Panc1 (cell line): ENCODE measurements at regions not wholly inside any gene's neighbourhood (a gene's known extent, or its start where the extent isn't known, plus 50 kb on each side); places are given as distances from the start of the nearest gene placed in this dataset.

Experiments used
- ATAC-seq: fragments of 200-7000 bp; cut with Tn5 transposase; 2 replicates; pipeline ENCODE4 v1.9.1; 2020; ENCODE audit warnings: mild to moderate bottlenecking, moderate library complexity
- BruUV-seq: library from RNA; stranded (reverse); fragments of 400-500 nt; replicated peaks from 2 replicates; lab custom pipeline; 2021; lab: Mats Ljungman, UMichigan
- CTCF ChIA-PET: fragments of 300-600 bp; sonication (Branson Sonifier 250); formaldehyde crosslinking; loops from one replicate; lab custom pipeline; 2022; ENCODE audit warnings: antibody characterized with exemption; lab: Charles Lee
- POLR2A ChIA-PET: fragments of 300-600 bp; sonication (Branson Sonifier 250); formaldehyde crosslinking; loops from one replicate; lab custom pipeline; 2022; ENCODE audit warnings: antibody characterized with exemption; lab: Charles Lee
- DNase-seq: peaks from one replicate; pipeline ENCODE4 v3.0.0-alpha.2; 2010; ENCODE audit warnings: low read depth, low spot score
- H3K27ac ChIP-seq: 2 replicates; pipeline ENCODE4 v1.5.1; 2011; ENCODE audit warnings: mild to moderate bottlenecking, low read length, inconsistent platforms
- H3K27me3 ChIP-seq: fragments of 200-500 bp; sonication (Bioruptor generic); 2 replicates; pipeline ENCODE4 v1.6.0; 2014; ENCODE audit warnings: low read length, inconsistent platforms; ENCODE audit not compliant: control insufficient read depth, insufficient read depth
- H3K36me3 ChIP-seq: fragments of 200-500 bp; sonication (Bioruptor generic); 2 replicates; pipeline ENCODE4 v1.5.1; 2014; ENCODE audit warnings: inconsistent platforms, mild to moderate bottlenecking, low read length, moderate library complexity; ENCODE audit not compliant: control insufficient read depth, insufficient read depth
- H3K4me1 ChIP-seq: 2 replicates; pipeline ENCODE4 v1.5.1; 2011; ENCODE audit warnings: inconsistent platforms, mild to moderate bottlenecking, low read length, moderate library complexity; ENCODE audit not compliant: control insufficient read depth, insufficient read depth
- H3K4me3 ChIP-seq, 2 experiments: 2 replicates each; pipeline ENCODE4 v1.5.1; 2011 to 2012; ENCODE audit warnings: low read depth in 2 of 2, low read length in 2 of 2, mild to moderate bottlenecking in 2 of 2, inconsistent platforms in 1 of 2, moderate library complexity in 1 of 2
- H3K9me3 ChIP-seq: fragments of 200-500 bp; sonication (Bioruptor generic); 2 replicates; pipeline ENCODE4 v1.5.1; 2014; ENCODE audit warnings: low read depth, mild to moderate bottlenecking, inconsistent platforms, low read length, moderate library complexity; ENCODE audit not compliant: control insufficient read depth, insufficient read depth
- CTCF ChIP-seq: fragments of 450-650 bp; IDR thresholded peaks from 2 replicates; pipeline ENCODE4 v1.5.1; 2017; ENCODE audit warnings: mild to moderate bottlenecking
- POLR2AphosphoS5 ChIP-seq: IDR thresholded peaks from 2 replicates; pipeline ENCODE4 v1.6.1; 2012; ENCODE audit warnings: mild to moderate bottlenecking, low read depth, low read length, moderate library complexity
- REST ChIP-seq, 2 experiments: IDR thresholded peaks; 2 replicates each; pipeline ENCODE4 v1.6.1; 2011 to 2012; ENCODE audit warnings: low read depth in 2 of 2, control low read depth in 1 of 2, low read length in 1 of 2, mild to moderate bottlenecking in 1 of 2, moderate library complexity in 1 of 2; ENCODE audit not compliant: insufficient read depth in 1 of 2
- SIN3A ChIP-seq: IDR thresholded peaks from 2 replicates; pipeline ENCODE4 v1.6.1; 2012; ENCODE audit warnings: low read depth, mild to moderate bottlenecking, low read length, moderate library complexity, borderline replicate concordance; ENCODE audit not compliant: insufficient read depth
- TCF7L2 ChIP-seq: IDR thresholded peaks from 2 replicates; pipeline ENCODE4 v1.6.1; 2011; ENCODE audit warnings: mild to moderate bottlenecking, low read depth, low read length, inconsistent platforms
- in situ Hi-C: cut with HindIII; loops from 2 replicates; pipeline ENCODE4 v1.10.0; 2016; ENCODE audit warnings: low sequenced_read_pairs, low pct_unique_long_range_greater_than_20kb
- intact Hi-C: fragments of 100-400 bp; cut with micrococcal nuclease; formaldehyde crosslinking; loops from one replicate; pipeline ENCODE4 v1.10.0; 2022; ENCODE audit not compliant: unreplicated experiment

- H3K27me3 ChIP-seq, result no peaks in the 10 kb centered on the region
- intact Hi-C loops, result no loop called here
- TF ChIP-seq TCF7L2 (no peak), REST (IDR thresholded peaks at IDR 0.05; ENCODE audit: insufficient read depth in 1 of 2, low read depth in 2 of 2, low read length in 1 of 2) (no peak), SIN3A (no peak), CTCF (no peak), POLR2AphosphoS5 (no peak)
- no TSS peak for BruUV-seq
- no peak for DNase-seq
- in situ Hi-C loops, result no loop called here
- H3K9me3 ChIP-seq, result no peaks in the 10 kb centered on the region
- no peaks in the 10 kb centered on the region for H3K36me3 ChIP-seq
- no peak for ATAC-seq
- no peak overlapping the region for H3K27ac ChIP-seq
- ChIA-PET CTCF (no interaction called here), POLR2A (no interaction called here)
- no peak overlapping the region for H3K4me3 ChIP-seq
- H3K4me1 ChIP-seq, result no peaks in the 10 kb centered on the region
Measured at GRCh38 chr9:1271786-1272185, 221.6 kb downstream of the DMRT2 start.

- in situ Hi-C loops (no loop called here), intact Hi-C loops (no loop called here)
- CTCF ChIA-PET, result no interaction called here
- DNase-seq (no peak), ATAC-seq (no peak)
- Histone ChIP-seq H3K4me1 (no peaks in the 10 kb centered on the region), H3K27ac (no peak overlapping the region), H3K36me3 (no peaks in the 10 kb centered on the region), H3K4me3 (no peak overlapping the region), H3K9me3 (no peaks in the 10 kb centered on the region), H3K27me3 (no peaks in the 10 kb centered on the region)
- no TSS peak for BruUV-seq
- TF ChIP-seq SIN3A, result no peak
- POLR2A ChIA-PET, result no interaction called here
Measured at GRCh38 chr9:1272488-1272887, 222.3 kb downstream of the DMRT2 start.

GRCh38 chr9:1273859-1274258 is 223.7 kb downstream of the DMRT2 start:
- intact Hi-C loops (no loop called here), in situ Hi-C loops (no loop called here)
- Histone ChIP-seq H3K36me3 (no peaks in the 10 kb centered on the region), H3K27me3 (no peaks in the 10 kb centered on the region), H3K9me3 (no peaks in the 10 kb centered on the region), H3K4me1 (no peaks in the 10 kb centered on the region), H3K4me3 (no peak overlapping the region), H3K27ac (no peak overlapping the region)
- no peak for ATAC-seq
- BruUV-seq, result no TSS peak
- TF ChIP-seq CTCF, result no peak
- no peak for TF ChIP-seq SIN3A
- no peak for TF ChIP-seq POLR2AphosphoS5
- TF ChIP-seq TCF7L2, result no peak
- TF ChIP-seq REST (IDR thresholded peaks at IDR 0.05; ENCODE audit: insufficient read depth in 1 of 2, low read depth in 2 of 2, low read length in 1 of 2), result no peak
- ChIA-PET POLR2A (no interaction called here), CTCF (no interaction called here)
- no peak for DNase-seq
